HG02798 (cell line): ENCODE measurements at regions not wholly inside any gene's neighbourhood (a gene's known extent, or its start where the extent isn't known, plus 50 kb on each side); places are given as distances from the start of the nearest gene placed in this dataset.

Experiments
- ATAC-seq: cut with Tn5 transposase; IDR thresholded peaks from one replicate; pipeline ENCODE4 v1.9.1; 2021; ENCODE audit warnings: mild to moderate bottlenecking; ENCODE audit not compliant: unreplicated experiment, poor library complexity

- no peak for ATAC-seq
Observed at GRCh38 chr7:156169474-156170370, 357.5 kb upstream of the SHH start.

- no peak for ATAC-seq
Observed at GRCh38 chr7:156168434-156168833, 356.2 kb upstream of the SHH start.

GRCh38 chr7:156167987-156168386 is 355.7 kb upstream of the SHH start:
- ATAC-seq, result no peak

GRCh38 chr7:156167417-156167807 is 355.1 kb upstream of the SHH start:
- ATAC-seq, result no peak

GRCh38 chr7:156166692-156167416 is 354.6 kb upstream of the SHH start:
- no peak for ATAC-seq

GRCh38 chr7:156163747-156164146 is 351.5 kb upstream of the SHH start:
- no peak for ATAC-seq

GRCh38 chr7:156162451-156162850 is 350.2 kb upstream of the SHH start:
- ATAC-seq, result no peak

- ATAC-seq, result no peak
Observed at GRCh38 chr7:156160811-156161210, 348.5 kb upstream of the SHH start.

GRCh38 chr7:156158693-156159092 is 346.4 kb upstream of the SHH start:
- no peak for ATAC-seq

- ATAC-seq, result no peak
Observed at GRCh38 chr7:156158213-156158612, 345.9 kb upstream of the SHH start.

- ATAC-seq, result no peak
Observed at GRCh38 chr7:156157409-156158012, 345.2 kb upstream of the SHH start.

- no peak for ATAC-seq
Observed at GRCh38 chr7:156156734-156157408, 344.6 kb upstream of the SHH start.

GRCh38 chr7:156155988-156156733 is 343.9 kb upstream of the SHH start:
- no peak for ATAC-seq

GRCh38 chr7:156153590-156153989 is 341.3 kb upstream of the SHH start:
- ATAC-seq, result no peak

- no peak for ATAC-seq
Observed at GRCh38 chr7:156152390-156152789, 340.1 kb upstream of the SHH start.

- no peak for ATAC-seq
Observed at GRCh38 chr7:156151658-156152057, 339.4 kb upstream of the SHH start.

GRCh38 chr7:156151078-156151477 is 338.8 kb upstream of the SHH start:
- no peak for ATAC-seq

- no peak for ATAC-seq
Observed at GRCh38 chr7:156148995-156149394, 336.7 kb upstream of the SHH start.

GRCh38 chr7:156148547-156148946 is 336.3 kb upstream of the SHH start:
- no peak for ATAC-seq
